ENCODE measurements at regions not wholly inside any gene's neighbourhood (a gene's known extent, or its start where the extent isn't known, plus 50 kb on each side); places are given as distances from the start of the nearest gene placed in this dataset.

DNA sequence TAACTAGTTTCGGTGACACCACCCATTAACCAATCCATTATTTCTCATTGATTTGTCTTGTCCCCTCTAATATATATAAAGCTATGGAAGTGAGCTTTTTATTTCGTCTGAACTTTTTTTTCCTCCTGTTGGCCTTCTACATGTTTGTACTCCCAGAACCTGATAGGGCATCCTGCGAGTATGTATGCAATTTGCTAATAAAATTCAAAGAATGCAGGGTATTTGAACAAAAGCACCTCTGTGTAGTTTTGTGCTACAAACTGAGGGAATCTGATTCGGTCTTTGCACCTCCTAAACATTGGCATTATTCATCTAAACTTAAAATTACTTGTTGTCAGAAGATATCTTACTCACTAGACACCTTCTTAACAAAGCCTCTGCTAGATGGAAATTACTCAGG, 242.9 kb upstream of the TMEFF2 start:
- peak; percentile 57 for ATAC-seq
- Histone ChIP-seq H3K4me1 (ENCODE audit: insufficient read depth, low read length) (no peaks in the 10 kb centered on the region), H3K36me3 (replicated peaks in 1 of 2; ENCODE audit: control insufficient read depth in 1 of 2, insufficient read depth in 2 of 2, low read length in 2 of 2) (no peaks in the 10 kb centered on the region), H3K27ac (ENCODE audit: extremely low read length, insufficient read depth, low read length) (no peak overlapping the region), H3K9me3 (ENCODE audit: low read length) (no peaks in the 10 kb centered on the region), H3K79me2 (ENCODE audit: insufficient read depth, low read length) (no peaks in the 10 kb centered on the region), H3K9ac (ENCODE audit: insufficient read depth, low read depth, low read length) (no peak overlapping the region), H3K27me3 (ENCODE audit: control insufficient read depth in 1 of 2, insufficient read depth in 2 of 2, low read length in 2 of 2) (no peaks in the 10 kb centered on the region), H3K4me3 (replicated peaks in 1 of 3; ENCODE audit: insufficient read depth in 1 of 3, low read depth in 2 of 3, low read length in 3 of 3) (no peak overlapping the region), H3K4me2 (ENCODE audit: low read depth, low read length) (no peak overlapping the region), H2AFZ (ENCODE audit: low read length) (no peak overlapping the region), H4K20me1 (ENCODE audit: insufficient read depth, low read length) (no peaks in the 10 kb centered on the region)
- POLR2A ChIA-PET = no interaction called here
- peak; percentile 31 for DNase-seq (ENCODE audit: low spot score)
- FAIRE-seq = no peak
- CTCF ChIA-PET (ENCODE audit: low intra/inter-chr PET ratio, low total read pairs) = no interaction called here
- TF ChIP-seq ZNF567 (CRISPR knock-in tag; IDR thresholded peaks at IDR 0.05; ENCODE audit: borderline replicate concordance) = no peak
- TF ChIP-seq, protein P1, sequence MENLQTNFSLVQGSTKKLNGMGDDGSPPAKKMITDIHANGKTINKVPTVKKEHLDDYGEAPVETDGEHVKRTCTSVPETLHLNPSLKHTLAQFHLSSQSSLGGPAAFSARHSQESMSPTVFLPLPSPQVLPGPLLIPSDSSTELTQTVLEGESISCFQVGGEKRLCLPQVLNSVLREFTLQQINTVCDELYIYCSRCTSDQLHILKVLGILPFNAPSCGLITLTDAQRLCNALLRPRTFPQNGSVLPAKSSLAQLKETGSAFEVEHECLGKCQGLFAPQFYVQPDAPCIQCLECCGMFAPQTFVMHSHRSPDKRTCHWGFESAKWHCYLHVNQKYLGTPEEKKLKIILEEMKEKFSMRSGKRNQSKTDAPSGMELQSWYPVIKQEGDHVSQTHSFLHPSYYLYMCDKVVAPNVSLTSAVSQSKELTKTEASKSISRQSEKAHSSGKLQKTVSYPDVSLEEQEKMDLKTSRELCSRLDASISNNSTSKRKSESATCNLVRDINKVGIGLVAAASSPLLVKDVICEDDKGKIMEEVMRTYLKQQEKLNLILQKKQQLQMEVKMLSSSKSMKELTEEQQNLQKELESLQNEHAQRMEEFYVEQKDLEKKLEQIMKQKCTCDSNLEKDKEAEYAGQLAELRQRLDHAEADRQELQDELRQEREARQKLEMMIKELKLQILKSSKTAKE (CRISPR knock-in tag; IDR thresholded peaks at IDR 0.05; ENCODE audit: borderline replicate concordance) = no peak
- no peak for TF ChIP-seq JUNB (CRISPR knock-in tag; IDR thresholded peaks at IDR 0.05; ENCODE audit: borderline replicate concordance)
- TF ChIP-seq ARID2 (CRISPR knock-in tag; IDR thresholded peaks at IDR 0.05; ENCODE audit: borderline replicate concordance) = no peak
- TF ChIP-seq TCF7 (IDR thresholded peaks at IDR 0.05; ENCODE audit: low read depth) = no peak
- no peak for TF ChIP-seq XBP1 (CRISPR knock-in tag; IDR thresholded peaks at IDR 0.05)
- TF ChIP-seq MAF1 (CRISPR knock-in tag; IDR thresholded peaks at IDR 0.05; ENCODE audit: borderline replicate concordance) = no peak
- TF ChIP-seq ZNF121 (CRISPR knock-in tag; IDR thresholded peaks at IDR 0.05) = no peak
- no peak for TF ChIP-seq ZKSCAN5 (CRISPR knock-in tag; IDR thresholded peaks at IDR 0.05)
- no peak for TF ChIP-seq JDP2 (CRISPR knock-in tag; IDR thresholded peaks at IDR 0.05; ENCODE audit: borderline replicate concordance)
- no peak for TF ChIP-seq ZNF7 (CRISPR knock-in tag; IDR thresholded peaks at IDR 0.05)
- intact Hi-C loops (cut with micrococcal nuclease; ENCODE audit: unreplicated experiment) = no loop called here
- no TSS peak for BruUV-seq (replicated peaks)
- WGBS (ENCODE audit: low lambda C conversion rate) = under 1% methylated on average over 4 of the region's 4 CpGs
- in situ Hi-C loops (cut with HindIII; ENCODE audit: extremely low pct_ligation_motif_present, low pct_unique_long_range_greater_than_20kb) = no loop called here
